ENCODE measurements at regions not wholly inside any gene's neighbourhood (a gene's known extent, or its start where the extent isn't known, plus 50 kb on each side); places are given as distances from the start of the nearest gene placed in this dataset.

GRCh38 chr3:140768941-140769340 is 91.1 kb downstream of the TRIM42 start:
- no peak overlapping the region for H3K4me2 ChIP-seq

GRCh38 chr3:140769951-140770350 is 92.1 kb downstream of the TRIM42 start:
- H2AFZ ChIP-seq (ENCODE audit: low read depth), result no peak overlapping the region

More at GRCh38 chr3:140768941-140769340, 91.1 kb downstream of the TRIM42 start:
- peaks cover 32% of the 10 kb centered on the region for H3K4me1 ChIP-seq (ENCODE audit: low read depth, poor library complexity, severe bottlenecking)
- TF ChIP-seq CTCF (conservative IDR thresholded peaks at IDR 0.05; ENCODE audit: low read depth, low read length), result no peak
- H2AFZ ChIP-seq (ENCODE audit: low read depth), result no peak overlapping the region
- H3K79me2 ChIP-seq (ENCODE audit: insufficient read depth, low read depth), result no peaks in the 10 kb centered on the region
- no peaks in the 10 kb centered on the region for H3K36me3 ChIP-seq (ENCODE audit: insufficient read depth)
- no peaks in the 10 kb centered on the region for H4K20me1 ChIP-seq (ENCODE audit: insufficient read depth)
- no peak overlapping the region for H3K27ac ChIP-seq
- no peaks in the 10 kb centered on the region for H3K27me3 ChIP-seq (ENCODE audit: insufficient read depth, low read depth)
- H3K4me3 ChIP-seq (IDR thresholded peaks at IDR 0.05; ENCODE audit: insufficient read depth, low read depth, low read length), result no peak overlapping the region
- H3K9ac ChIP-seq, result no peak overlapping the region

GRCh38 chr3:140770977-140771667 is 93.3 kb downstream of the TRIM42 start:
- no peak overlapping the region for H3K4me2 ChIP-seq
- no peaks in the 10 kb centered on the region for H3K79me2 ChIP-seq (ENCODE audit: insufficient read depth, low read depth)
- H3K4me1 ChIP-seq (ENCODE audit: low read depth, poor library complexity, severe bottlenecking), result peaks cover 11% of the 10 kb centered on the region
- no peaks in the 10 kb centered on the region for H4K20me1 ChIP-seq (ENCODE audit: insufficient read depth)
- no peak for TF ChIP-seq CTCF (conservative IDR thresholded peaks at IDR 0.05; ENCODE audit: low read depth, low read length)
- no peak overlapping the region for H3K4me3 ChIP-seq (IDR thresholded peaks at IDR 0.05; ENCODE audit: insufficient read depth, low read depth, low read length)
- no peak overlapping the region for H2AFZ ChIP-seq (ENCODE audit: low read depth)
- H3K27me3 ChIP-seq (ENCODE audit: insufficient read depth, low read depth), result no peaks in the 10 kb centered on the region
- no peaks in the 10 kb centered on the region for H3K36me3 ChIP-seq (ENCODE audit: insufficient read depth)
- H3K27ac ChIP-seq, result no peak overlapping the region
- no peak overlapping the region for H3K9ac ChIP-seq

More at GRCh38 chr3:140769951-140770350, 92.1 kb downstream of the TRIM42 start:
- H3K27ac ChIP-seq, result no peak overlapping the region
- H4K20me1 ChIP-seq (ENCODE audit: insufficient read depth), result no peaks in the 10 kb centered on the region
- H3K79me2 ChIP-seq (ENCODE audit: insufficient read depth, low read depth), result no peaks in the 10 kb centered on the region
- H3K4me2 ChIP-seq, result no peak overlapping the region
- TF ChIP-seq CTCF (conservative IDR thresholded peaks at IDR 0.05; ENCODE audit: low read depth, low read length), result no peak
- no peaks in the 10 kb centered on the region for H3K27me3 ChIP-seq (ENCODE audit: insufficient read depth, low read depth)
- H3K36me3 ChIP-seq (ENCODE audit: insufficient read depth), result no peaks in the 10 kb centered on the region
- H3K9ac ChIP-seq, result no peak overlapping the region
- H3K4me1 ChIP-seq (ENCODE audit: low read depth, poor library complexity, severe bottlenecking), result peaks cover 22% of the 10 kb centered on the region
- no peak overlapping the region for H3K4me3 ChIP-seq (IDR thresholded peaks at IDR 0.05; ENCODE audit: insufficient read depth, low read depth, low read length)

GRCh38 chr3:140777631-140778233 is 99.9 kb downstream of the TRIM42 start:
- Histone ChIP-seq H3K79me2 (ENCODE audit: insufficient read depth, low read depth) (no peaks in the 10 kb centered on the region), H3K27ac (no peak overlapping the region), H3K4me2 (no peak overlapping the region), H3K4me1 (ENCODE audit: low read depth, poor library complexity, severe bottlenecking) (no peaks in the 10 kb centered on the region), H3K4me3 (IDR thresholded peaks at IDR 0.05; ENCODE audit: insufficient read depth, low read depth, low read length) (no peak overlapping the region), H4K20me1 (ENCODE audit: insufficient read depth) (no peaks in the 10 kb centered on the region), H3K36me3 (ENCODE audit: insufficient read depth) (no peaks in the 10 kb centered on the region), H2AFZ (ENCODE audit: low read depth) (no peak overlapping the region), H3K9ac (no peak overlapping the region), H3K27me3 (ENCODE audit: insufficient read depth, low read depth) (no peaks in the 10 kb centered on the region)
- TF ChIP-seq CTCF (conservative IDR thresholded peaks at IDR 0.05; ENCODE audit: low read depth, low read length), result no peak

Measured in KMS-11 (cell line).